Esophagus muscularis mucosa (tissue), 4 donors: ENCODE measurements at regions not wholly inside any gene's neighbourhood (a gene's known extent, or its start where the extent isn't known, plus 50 kb on each side); places are given as distances from the start of the nearest gene placed in this dataset.

ENCODE experiments used
- CTCF ChIP-seq, 3 experiments: fragments of 200-600 bp in 2 of 3; fragments of 450-650 bp in 1 of 3; sonication (generic) in 2 of 3; IDR thresholded peaks; one replicate each; pipeline ENCODE4 v1.5.1; 2017 to 2019; ENCODE audit warnings: antibody characterized with exemption in 3 of 3, mild to moderate bottlenecking in 2 of 3, moderate library complexity in 1 of 3
- EP300 ChIP-seq: sonication (generic); formaldehyde crosslinking; IDR thresholded peaks from one replicate; pipeline ENCODE4 v1.6.1; 2017; ENCODE audit warnings: antibody characterized with exemption
- POLR2A ChIP-seq: fragments of 450-650 bp; IDR thresholded peaks from one replicate; pipeline ENCODE4 v1.6.1; 2017; ENCODE audit warnings: antibody characterized with exemption, moderate library complexity, mild to moderate bottlenecking, low read depth
- POLR2AphosphoS5 ChIP-seq, 2 donors: sonication (generic); formaldehyde crosslinking; IDR thresholded peaks; one replicate each; pipeline ENCODE4 v1.6.1; 2017; ENCODE audit warnings: antibody characterized with exemption in 2 of 2

DNA sequence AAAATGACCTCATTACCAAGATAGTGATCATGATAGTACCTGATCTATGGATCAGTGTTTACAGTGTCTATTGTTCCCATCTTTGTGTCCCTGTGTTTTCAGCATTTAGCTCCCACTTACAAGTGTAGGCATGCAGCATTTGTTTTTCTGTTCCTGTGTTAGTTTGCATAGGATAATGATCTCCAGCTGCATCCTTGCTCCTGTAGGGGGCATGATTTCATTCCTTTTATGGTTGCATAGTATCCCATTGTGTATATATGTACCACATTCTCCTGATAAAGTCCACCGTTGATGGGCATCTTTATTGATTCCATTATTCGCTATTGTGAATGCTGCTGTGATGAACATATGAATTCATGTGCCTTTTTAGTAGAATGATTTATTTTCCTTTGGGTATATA is 215.4 kb upstream of the NAV3 start:
- TF ChIP-seq POLR2AphosphoS5 (IDR thresholded peaks at IDR 0.05) (no peak), CTCF (IDR thresholded peaks at IDR 0.05) (no peak), POLR2A (no peak), EP300 (no peak)
